GM10248 (cell line): ENCODE measurements at regions not wholly inside any gene's neighbourhood (a gene's known extent, or its start where the extent isn't known, plus 50 kb on each side); places are given as distances from the start of the nearest gene placed in this dataset.

ENCODE experiments used
- CTCF ChIA-PET: fragments of 300-600 bp; sonication (Branson Sonifier 250); formaldehyde crosslinking; extraction: SDS; loops from one replicate; lab custom pipeline; 2021; ENCODE audit warnings: antibody characterized with exemption; lab: Yijun Ruan, JAX
- POLR2A ChIA-PET: fragments of 350-650 bp; sonication (Branson Sonifier 250); formaldehyde crosslinking; extraction: SDS; loops from one replicate; lab custom pipeline; 2020; ENCODE audit warnings: antibody characterized with exemption; lab: Yijun Ruan, JAX
- DNase-seq: peaks from one replicate; pipeline ENCODE4 v3.0.0; 2012; ENCODE audit errors: extremely low spot score
- CTCF ChIP-seq: IDR thresholded peaks from 2 replicates; pipeline ENCODE4 v1.5.1; 2012; ENCODE audit warnings: mild to moderate bottlenecking, low read depth; ENCODE audit errors: extremely low read depth, missing control alignments, control extremely low read depth

DNA sequence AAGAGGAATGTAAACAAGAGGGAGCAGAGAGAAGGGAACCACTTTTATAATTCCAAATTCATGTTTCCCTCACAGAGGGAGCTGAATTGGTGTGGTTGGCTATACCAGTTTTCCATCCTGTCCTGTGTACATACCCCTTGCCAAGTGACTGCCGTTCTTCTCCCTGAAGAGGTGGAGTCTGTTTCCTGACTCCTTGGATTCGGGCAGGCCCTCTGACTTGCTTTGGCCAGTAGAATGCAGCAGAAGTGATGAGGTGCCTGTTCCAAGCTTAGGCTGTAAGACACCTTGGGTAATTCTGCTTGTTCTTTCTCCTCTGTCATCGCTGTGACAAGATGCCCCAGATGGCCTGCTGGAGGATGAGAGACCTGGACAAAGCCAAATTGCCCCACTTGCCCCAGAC lies 124.7 kb downstream of the UCHL1 start:
- no peak for DNase-seq
- TF ChIP-seq CTCF = no peak
- ChIA-PET POLR2A (no interaction called here), CTCF (interaction anchor here (1.2 to 1.3 kb wide), 2 partner anchors 11 to 15 kb away, joined by 3 read pairs; no protein-coding TSS in a partner anchor)

- CTCF ChIA-PET = no interaction called here
- POLR2A ChIA-PET = no interaction called here
- no peak for DNase-seq
- no peak for TF ChIP-seq CTCF
Measured at GRCh38 chr4:41384992-41385391, 128.3 kb downstream of the UCHL1 start.

DNA sequence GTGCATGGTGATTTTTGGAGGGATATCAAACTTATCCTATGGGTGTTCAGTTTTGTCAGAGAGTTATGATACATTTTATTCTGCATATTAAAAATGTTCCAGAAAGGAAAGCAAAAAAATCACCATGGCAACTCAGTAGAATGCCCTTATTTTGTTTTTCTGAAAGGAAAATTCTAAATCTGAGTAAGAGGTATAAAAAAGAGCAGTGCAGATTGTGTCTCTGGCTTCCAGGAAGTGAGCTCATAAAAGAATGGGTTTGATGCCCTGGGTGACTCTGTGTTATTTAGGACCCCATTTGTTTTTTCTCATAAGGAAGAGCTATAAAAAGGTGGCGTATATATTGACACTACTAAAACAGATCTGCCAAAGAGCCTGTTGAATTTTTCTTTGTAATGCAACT lies 128.8 kb downstream of the UCHL1 start:
- ChIA-PET CTCF (interaction anchor here (1.1 kb wide), 1 partner anchor 27 kb away, joined by 3 read pairs; no protein-coding TSS in a partner anchor), POLR2A (no interaction called here)
- TF ChIP-seq CTCF = no peak
- DNase-seq = no peak

DNA sequence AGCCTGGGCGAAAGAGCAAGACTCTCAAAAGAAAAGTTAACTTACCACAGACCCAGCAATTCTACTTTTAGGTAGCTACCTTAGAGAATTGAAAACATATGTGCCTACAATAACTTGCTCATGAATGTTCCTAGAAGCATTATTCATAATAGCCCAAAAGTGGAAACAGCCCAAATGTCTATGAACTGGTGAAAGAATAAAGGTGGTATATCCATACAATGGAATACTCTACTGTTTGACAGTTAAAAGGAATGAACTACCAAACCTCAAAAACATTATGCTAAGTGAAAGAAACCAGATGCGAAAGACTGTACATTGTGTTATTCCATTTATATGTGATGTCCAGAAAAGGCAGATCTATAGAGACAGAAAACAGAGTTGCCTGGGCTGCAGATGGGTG lies 131.4 kb downstream of the UCHL1 start:
- no peak for DNase-seq
- no peak for TF ChIP-seq CTCF
- POLR2A ChIA-PET = no interaction called here
- CTCF ChIA-PET = no interaction called here

GRCh38 chr4:41389356-41389755 lies 132.6 kb downstream of the UCHL1 start:
- CTCF ChIA-PET = no interaction called here

GRCh38 chr4:41390661-41391060 lies 133.9 kb downstream of the UCHL1 start:
- POLR2A ChIA-PET = no interaction called here
- DNase-seq = no peak
- CTCF ChIA-PET = no interaction called here
- TF ChIP-seq CTCF = no peak

More at GRCh38 chr4:41389356-41389755, 132.6 kb downstream of the UCHL1 start:
- POLR2A ChIA-PET = no interaction called here
- TF ChIP-seq CTCF = no peak
- DNase-seq = no peak

- no peak for DNase-seq
- CTCF ChIA-PET = no interaction called here
- POLR2A ChIA-PET = no interaction called here
- no peak for TF ChIP-seq CTCF
Measured at GRCh38 chr4:41391271-41391670, 134.5 kb downstream of the UCHL1 start.
